Stimulated activated effector memory CD8-positive, alpha-beta T cell treated with anti-CD3 and anti-CD28 coated beads, Interleukin-12 subunit alpha, Interleukin-12 subunit beta, amount 100 ng/mL, for 72 hours (primary cell): ENCODE measurements at regions not wholly inside any gene's neighbourhood (a gene's known extent, or its start where the extent isn't known, plus 50 kb on each side); places are given as distances from the start of the nearest gene placed in this dataset.
"Not testable (repeated sequence)": the region's sequence is repeated elsewhere in the genome, so short reads cannot be mapped to it uniquely, and the experiment has no call there.

Source experiments
- ATAC-seq: fragments of 150-1000 bp; cut with Tn5 transposase; 2 replicates; pipeline ENCODE4 v1.10.0; 2021
- DNase-seq, 2 donors: peaks; one replicate each; pipeline ENCODE4 v3.0.0; 2021 to 2022; ENCODE audit warnings: low spot score in 2 of 2
- H3K27ac Mint-ChIP-seq: one replicate; pipeline ENCODE4 v1.8.0; 2022; ENCODE audit warnings: mild to moderate bottlenecking, mixed read lengths
- H3K36me3 Mint-ChIP-seq: one replicate; pipeline ENCODE4 v1.8.0; 2022; ENCODE audit warnings: mild to moderate bottlenecking, mixed read lengths
- H3K4me1 Mint-ChIP-seq: one replicate; pipeline ENCODE4 v1.8.0; 2022; ENCODE audit warnings: mixed read lengths
- H3K4me3 Mint-ChIP-seq: one replicate; pipeline ENCODE4 v1.8.0; 2022; ENCODE audit warnings: mild to moderate bottlenecking, mixed read lengths
- H3K9me3 Mint-ChIP-seq: one replicate; pipeline ENCODE4 v1.8.0; 2022; ENCODE audit warnings: mixed read lengths

DNA sequence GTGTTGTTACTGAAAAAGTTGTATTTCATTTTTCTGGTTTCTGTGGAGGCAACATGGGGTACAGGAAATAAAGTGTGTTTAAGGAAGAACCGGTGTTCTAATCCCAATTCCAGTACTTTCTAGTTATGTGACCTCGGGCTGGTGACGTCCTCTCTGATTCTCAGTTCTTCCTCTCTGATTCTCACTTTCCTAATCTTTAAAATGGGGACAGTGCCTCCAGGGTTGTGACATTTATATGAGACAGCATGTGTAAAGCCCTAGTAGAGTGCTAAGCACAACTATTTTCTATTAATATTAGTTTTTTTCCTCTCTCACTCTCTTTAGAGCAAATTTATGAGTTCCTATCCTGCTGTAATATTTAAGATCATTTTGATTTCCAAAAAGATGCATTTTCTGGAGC lies 50.9 kb upstream of the PTPDC1 start:
- H3K27ac Mint-ChIP-seq: no peak overlapping the region
- no peaks in the 10 kb centered on the region for H3K9me3 Mint-ChIP-seq
- H3K4me3 Mint-ChIP-seq: no peak overlapping the region

DNA sequence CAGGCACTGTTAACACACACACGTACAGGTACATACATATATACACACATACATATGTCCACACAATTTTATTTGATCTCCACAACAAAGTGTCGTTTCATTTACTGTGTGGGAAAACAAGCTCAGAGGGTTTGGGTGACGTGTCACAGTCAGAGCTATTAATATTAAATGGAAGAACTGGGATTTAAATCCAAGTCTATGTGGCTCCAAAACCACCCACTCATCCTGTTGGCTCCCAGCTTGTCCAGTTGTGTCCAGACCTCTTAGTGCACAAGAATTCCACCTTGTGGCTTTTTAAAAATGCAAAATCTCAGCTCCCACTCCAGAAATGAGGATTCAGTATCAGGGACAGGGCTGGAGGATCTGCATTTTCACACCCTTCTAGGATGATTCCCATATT lies 52.3 kb upstream of the PTPDC1 start:
- ATAC-seq (no peak), DNase-seq (no peak)
- no peaks in the 10 kb centered on the region for H3K36me3 Mint-ChIP-seq
- H3K4me3 Mint-ChIP-seq: peak overlapping the region; percentile 94
- peaks cover 13% of the 10 kb centered on the region for H3K4me1 Mint-ChIP-seq
- no peak overlapping the region for H3K27ac Mint-ChIP-seq
- H3K9me3 Mint-ChIP-seq: no peaks in the 10 kb centered on the region

More for the DNA sequence above, 50.9 kb upstream of the PTPDC1 start:
- Mint-ChIP-seq H3K4me1 (peaks cover 13% of the 10 kb centered on the region), H3K36me3 (no peaks in the 10 kb centered on the region)
- no peak for DNase-seq
- ATAC-seq: no peak

GRCh38 chr9:94031380-94031779 lies 52.9 kb upstream of the PTPDC1 start:
- peak overlapping the region; percentile 94 for H3K4me3 Mint-ChIP-seq
- H3K9me3 Mint-ChIP-seq: no peaks in the 10 kb centered on the region
- H3K27ac Mint-ChIP-seq: peak overlapping the region; percentile 96
- no peaks in the 10 kb centered on the region for H3K36me3 Mint-ChIP-seq
- peaks cover 13% of the 10 kb centered on the region for H3K4me1 Mint-ChIP-seq
- no peak for DNase-seq
- ATAC-seq: no peak

- peak overlapping the region; percentile 96 for H3K27ac Mint-ChIP-seq
- H3K4me1 Mint-ChIP-seq: peaks cover 13% of the 10 kb centered on the region
- H3K36me3 Mint-ChIP-seq: no peaks in the 10 kb centered on the region
- DNase-seq (peak; percentile 72 to 91), ATAC-seq (peak; percentile 100)
- peak overlapping the region; percentile 94 for H3K4me3 Mint-ChIP-seq
- H3K9me3 Mint-ChIP-seq: no peaks in the 10 kb centered on the region
Measured at GRCh38 chr9:94030318-94031179, 53.7 kb upstream of the PTPDC1 start.

GRCh38 chr9:94029932-94030317 lies 54.3 kb upstream of the PTPDC1 start:
- ATAC-seq: no peak
- H3K4me1 Mint-ChIP-seq: peaks cover 13% of the 10 kb centered on the region

GRCh38 chr9:94026816-94027215 lies 57.4 kb upstream of the PTPDC1 start:
- Mint-ChIP-seq H3K9me3 (peaks cover 3% of the 10 kb centered on the region), H3K27ac (no peak overlapping the region), H3K4me1 (peaks cover 13% of the 10 kb centered on the region), H3K36me3 (no peaks in the 10 kb centered on the region), H3K4me3 (no peak overlapping the region)
- DNase-seq (no peak), ATAC-seq (no peak)

More at GRCh38 chr9:94029932-94030317, 54.3 kb upstream of the PTPDC1 start:
- no peak for DNase-seq
- Mint-ChIP-seq H3K36me3 (no peaks in the 10 kb centered on the region), H3K27ac (peak overlapping the region; percentile 96), H3K9me3 (peaks cover 2% of the 10 kb centered on the region), H3K4me3 (peak overlapping the region; percentile 94)

- ATAC-seq, H3K27ac Mint-ChIP-seq, H3K4me1 Mint-ChIP-seq, H3K36me3 Mint-ChIP-seq, DNase-seq, H3K9me3 Mint-ChIP-seq, H3K4me3 Mint-ChIP-seq: not testable (repeated sequence)
Measured at GRCh38 chr9:94022476-94022875, 61.8 kb upstream of the PTPDC1 start.

GRCh38 chr9:94020836-94021235 lies 63.4 kb upstream of the PTPDC1 start:
- H3K9me3 Mint-ChIP-seq, DNase-seq, H3K36me3 Mint-ChIP-seq, H3K4me3 Mint-ChIP-seq, H3K27ac Mint-ChIP-seq, H3K4me1 Mint-ChIP-seq, ATAC-seq: not testable (repeated sequence)

DNA sequence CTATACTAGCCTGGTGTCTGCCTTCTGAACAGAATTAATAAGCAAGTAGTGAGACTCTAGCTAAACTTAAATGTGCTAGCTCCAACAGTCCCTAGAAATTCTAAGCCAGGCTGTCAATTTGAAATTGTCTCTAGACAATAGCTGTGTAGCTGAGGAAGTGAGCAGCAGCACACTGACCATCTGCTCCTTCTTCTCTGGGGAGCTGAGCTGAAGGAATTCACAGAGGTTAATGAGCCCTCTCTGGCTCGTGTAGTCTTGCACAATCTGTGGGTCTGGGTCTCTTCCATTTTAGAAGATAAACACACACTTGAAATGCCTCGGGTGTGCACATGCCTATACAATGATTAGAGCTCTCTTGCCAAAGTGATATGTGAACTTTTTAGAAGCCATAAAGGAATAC lies 63.5 kb upstream of the BARX1 start:
- H3K27ac Mint-ChIP-seq: no peak overlapping the region
- no peaks in the 10 kb centered on the region for H3K36me3 Mint-ChIP-seq
- no peaks in the 10 kb centered on the region for H3K9me3 Mint-ChIP-seq
- no peak for ATAC-seq
- no peak overlapping the region for H3K4me3 Mint-ChIP-seq
- no peak for DNase-seq
- no peaks in the 10 kb centered on the region for H3K4me1 Mint-ChIP-seq

DNA sequence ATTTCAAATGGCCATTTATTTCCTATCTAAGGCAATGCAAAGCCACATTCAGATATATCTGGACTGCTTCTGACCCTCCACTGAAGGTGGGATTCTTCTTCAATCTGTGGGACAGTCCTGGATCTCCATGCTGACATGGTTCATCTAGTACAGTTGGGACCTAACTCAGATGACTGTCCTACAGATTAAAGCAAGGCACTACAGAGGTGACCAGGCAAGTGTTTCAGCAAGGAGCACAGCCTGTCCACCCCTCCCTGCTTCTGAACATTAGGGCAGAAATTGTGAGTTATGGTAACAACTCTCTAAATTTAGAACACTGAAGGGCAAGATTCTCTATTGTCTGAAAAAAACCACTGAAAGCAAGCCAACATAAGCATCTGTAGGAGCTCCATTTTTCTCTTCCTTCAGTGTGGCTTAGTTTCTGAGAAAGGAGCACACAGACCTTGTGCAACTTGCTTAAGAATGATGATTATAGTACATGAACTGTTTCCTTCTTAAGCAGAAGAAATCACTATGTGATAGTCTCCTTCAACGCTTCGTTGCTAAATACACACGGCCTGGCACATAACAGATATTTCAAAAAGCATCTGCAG lies 62.9 kb upstream of the BARX1 start:
- Mint-ChIP-seq H3K4me1 (no peaks in the 10 kb centered on the region), H3K36me3 (no peaks in the 10 kb centered on the region), H3K4me3 (no peak overlapping the region), H3K9me3 (no peaks in the 10 kb centered on the region), H3K27ac (no peak overlapping the region)
- ATAC-seq: no peak
- no peak for DNase-seq

GRCh38 chr9:94016744-94017143 lies 61.6 kb upstream of the BARX1 start:
- no peak for DNase-seq
- Mint-ChIP-seq H3K27ac (no peak overlapping the region), H3K4me1 (no peaks in the 10 kb centered on the region), H3K4me3 (no peak overlapping the region), H3K36me3 (no peaks in the 10 kb centered on the region), H3K9me3 (no peaks in the 10 kb centered on the region)
- no peak for ATAC-seq

GRCh38 chr9:94014920-94015319 lies 59.8 kb upstream of the BARX1 start:
- no peaks in the 10 kb centered on the region for H3K36me3 Mint-ChIP-seq
- no peaks in the 10 kb centered on the region for H3K9me3 Mint-ChIP-seq
- H3K27ac Mint-ChIP-seq: no peak overlapping the region
- DNase-seq: no peak
- H3K4me3 Mint-ChIP-seq: no peak overlapping the region
- no peaks in the 10 kb centered on the region for H3K4me1 Mint-ChIP-seq
- ATAC-seq: no peak

DNA sequence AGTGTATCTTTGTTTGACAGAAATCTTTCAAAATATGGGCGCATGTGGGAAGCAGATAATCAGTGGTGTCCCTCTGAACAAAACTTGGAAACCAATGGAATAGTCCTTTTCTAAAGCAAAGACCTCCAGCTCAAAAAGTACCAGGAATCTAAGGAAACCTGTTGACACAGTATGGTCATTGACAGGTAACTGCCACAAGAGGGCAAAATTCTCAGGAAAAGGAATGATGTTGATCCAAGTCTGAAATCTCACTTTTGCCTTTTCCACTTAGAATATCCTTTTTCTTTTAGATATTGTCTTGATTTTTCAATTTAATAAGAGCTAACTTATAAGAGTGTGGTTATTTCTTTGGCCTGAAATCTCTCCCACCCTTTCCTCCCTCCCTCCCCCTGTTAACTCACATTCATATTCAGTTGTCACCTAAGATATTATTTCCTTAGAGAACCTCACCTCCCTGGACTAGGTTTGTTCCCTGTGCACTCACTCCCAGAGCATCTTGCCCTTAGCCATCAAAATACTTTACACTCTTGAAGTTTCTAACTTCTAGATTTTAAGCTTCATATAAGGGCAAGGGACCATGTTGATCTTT lies 59.0 kb upstream of the BARX1 start:
- H3K27ac Mint-ChIP-seq: no peak overlapping the region
- H3K9me3 Mint-ChIP-seq: no peaks in the 10 kb centered on the region
- ATAC-seq (no peak), DNase-seq (no peak)
- no peak overlapping the region for H3K4me3 Mint-ChIP-seq
- H3K36me3 Mint-ChIP-seq: no peaks in the 10 kb centered on the region
- H3K4me1 Mint-ChIP-seq: no peaks in the 10 kb centered on the region

DNA sequence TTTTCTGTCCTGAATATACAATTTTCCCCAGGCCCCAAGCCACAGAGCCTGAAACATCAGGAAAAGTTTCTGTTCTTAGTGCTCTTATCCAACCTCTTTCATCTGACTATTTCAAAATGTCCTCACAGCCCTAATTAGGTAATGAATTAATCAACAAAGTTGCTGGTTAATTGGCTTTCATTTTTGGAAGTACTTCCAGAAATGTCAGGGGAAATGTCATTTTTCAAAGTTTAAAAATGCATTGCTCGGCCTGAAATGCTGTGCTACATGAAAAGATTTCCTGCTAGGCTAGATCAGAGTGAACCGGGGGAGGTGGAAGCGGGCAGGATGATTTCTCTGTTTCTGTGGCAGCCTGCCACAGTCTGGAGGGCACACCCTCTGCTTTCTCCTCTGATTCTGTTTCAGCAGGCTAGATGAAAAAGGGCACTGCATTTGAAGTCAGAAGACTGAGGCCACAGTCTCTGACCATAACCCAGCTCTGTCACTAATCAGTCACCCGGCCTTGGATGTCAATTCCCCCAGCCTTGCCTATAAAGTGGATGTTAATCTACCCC lies 55.9 kb upstream of the BARX1 start:
- ATAC-seq: no peak
- Mint-ChIP-seq H3K9me3 (no peaks in the 10 kb centered on the region), H3K4me1 (no peaks in the 10 kb centered on the region), H3K36me3 (no peaks in the 10 kb centered on the region), H3K27ac (no peak overlapping the region), H3K4me3 (no peak overlapping the region)
- no peak for DNase-seq

- Mint-ChIP-seq H3K36me3 (no peaks in the 10 kb centered on the region), H3K4me1 (no peaks in the 10 kb centered on the region), H3K27ac (no peak overlapping the region), H3K9me3 (no peaks in the 10 kb centered on the region), H3K4me3 (no peak overlapping the region)
- ATAC-seq (no peak), DNase-seq (no peak)
Measured at GRCh38 chr9:94005272-94005901, 50.2 kb upstream of the BARX1 start.
